Lung (tissue), 11 donors: ENCODE measurements at regions not wholly inside any gene's neighbourhood (a gene's known extent, or its start where the extent isn't known, plus 50 kb on each side); places are given as distances from the start of the nearest gene placed in this dataset.

Experiments
- ATAC-seq: fragments of 200-7000 bp; cut with Tn5 transposase; one replicate; pipeline ENCODE4 v1.9.1; 2020; ENCODE audit warnings: moderate number of reproducible peaks; ENCODE audit not compliant: insufficient read depth, low FRiP score
- DNase-seq, 3 donors: peaks; one replicate each; pipeline ENCODE4 v3.0.0-alpha.2; 2013 to 2017
- H3K27ac ChIP-seq, 2 donors: one replicate each; pipeline ENCODE4 v1.5.1; 2013; ENCODE audit warnings: mild to moderate bottlenecking in 2 of 2, moderate library complexity in 2 of 2, control low read depth in 1 of 2, inconsistent platforms in 1 of 2, low read depth in 1 of 2, low read length in 1 of 2
- H3K27me3 ChIP-seq, 3 donors: one replicate each; pipeline ENCODE4 v1.5.1; 2013; ENCODE audit warnings: low read length in 2 of 3; ENCODE audit not compliant: control insufficient read depth in 3 of 3, insufficient read depth in 3 of 3
- H3K36me3 ChIP-seq, 4 donors: one replicate each; pipeline ENCODE4 v1.5.1; 2013; ENCODE audit warnings: low read length in 4 of 4, mild to moderate bottlenecking in 1 of 4, moderate library complexity in 1 of 4; ENCODE audit not compliant: control insufficient read depth in 4 of 4, insufficient read depth in 4 of 4
- H3K4me1 ChIP-seq, 5 donors: one replicate each; pipeline ENCODE4 v1.5.1; 2013; ENCODE audit warnings: low read length in 5 of 5, mild to moderate bottlenecking in 2 of 5, moderate library complexity in 1 of 5; ENCODE audit not compliant: control insufficient read depth in 5 of 5, insufficient read depth in 5 of 5
- H3K4me3 ChIP-seq: one replicate; pipeline ENCODE4 v1.5.1; 2013; ENCODE audit warnings: mild to moderate bottlenecking, control low read depth, moderate library complexity
- H3K9ac ChIP-seq, 2 donors: one replicate each; pipeline ENCODE4 v1.5.1; 2013; ENCODE audit warnings: low read length in 2 of 2, control low read depth in 1 of 2; ENCODE audit not compliant: insufficient read depth in 1 of 2
- H3K9me3 ChIP-seq, 4 donors: one replicate each; pipeline ENCODE4 v1.5.1; 2013; ENCODE audit warnings: low read length in 3 of 4, mild to moderate bottlenecking in 1 of 4, moderate library complexity in 1 of 4; ENCODE audit not compliant: control insufficient read depth in 4 of 4, insufficient read depth in 3 of 4
- WGBS, 2 donors: extraction: QIAGEN DNeasy Blood & Tissue Kit; methylation state at CpG; one replicate each; pipeline ENCODE4 v1.1.7; 2013; 5-methylcytosine and 5-hydroxymethylcytosine counted together
- TF ChIP-seq, protein P1 (sequence below): IDR thresholded peaks from 2 replicates; pipeline ENCODE4 v1.5.1; 2012; ENCODE audit warnings: mild to moderate bottlenecking; ENCODE audit errors: control extremely low read depth, extremely low read depth
- donor health status: control.
- donor health status: control.
- donor health status: Bipolar disorder and iron deficiency.
- donor health status: healthy.
- donor health status: DM: yes; HTN: yes; CAD: no.

DNA sequence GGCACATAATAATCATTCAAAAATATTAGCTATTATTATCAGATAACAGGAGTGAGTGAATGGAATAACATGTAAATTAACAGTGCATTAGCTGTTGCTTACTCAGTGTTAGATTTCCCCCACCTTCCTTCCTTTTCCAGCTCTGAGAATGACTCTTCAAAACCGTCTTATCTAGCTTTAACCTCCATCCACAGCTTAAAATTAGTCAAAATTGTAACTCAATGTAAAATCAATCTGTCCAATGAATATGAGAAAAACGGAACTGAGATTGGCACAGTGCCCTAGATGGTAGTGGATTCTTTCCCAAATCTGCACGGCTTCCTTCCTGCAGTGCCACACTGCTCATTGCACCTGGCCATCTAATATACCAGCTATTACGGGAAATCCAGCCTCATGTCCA is 156.8 kb upstream of the BDNF start:
- 38 to 54% methylated on average over 4 of the region's 4 CpGs for WGBS, 2 donors

DNA sequence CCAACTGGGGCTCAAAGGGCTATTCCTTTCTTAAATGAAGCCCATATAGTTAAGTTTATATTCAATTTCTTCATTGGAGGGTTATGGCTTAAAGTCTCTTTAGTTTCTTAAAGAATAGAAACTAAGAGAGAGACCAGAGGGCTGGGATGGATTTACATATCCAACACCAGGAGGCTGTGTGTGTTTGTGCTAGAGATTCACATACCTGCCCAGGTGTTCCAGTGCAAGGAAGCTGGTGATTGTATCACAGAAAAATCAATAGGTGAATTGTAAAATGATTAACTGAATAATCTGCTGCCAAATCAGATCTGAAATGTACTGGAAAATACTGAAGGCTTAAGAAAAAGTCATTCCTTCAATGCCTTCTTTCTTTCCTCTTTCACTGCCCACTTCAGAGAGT is 148.2 kb upstream of the BDNF start:
- H3K27ac ChIP-seq = no peak overlapping the region
- no peak for DNase-seq
- no peaks in the 10 kb centered on the region for H3K4me1 ChIP-seq
- no peak overlapping the region for H3K9ac ChIP-seq
- H3K36me3 ChIP-seq = no peaks in the 10 kb centered on the region
- H3K4me3 ChIP-seq = no peak overlapping the region
- TF ChIP-seq, protein P1, sequence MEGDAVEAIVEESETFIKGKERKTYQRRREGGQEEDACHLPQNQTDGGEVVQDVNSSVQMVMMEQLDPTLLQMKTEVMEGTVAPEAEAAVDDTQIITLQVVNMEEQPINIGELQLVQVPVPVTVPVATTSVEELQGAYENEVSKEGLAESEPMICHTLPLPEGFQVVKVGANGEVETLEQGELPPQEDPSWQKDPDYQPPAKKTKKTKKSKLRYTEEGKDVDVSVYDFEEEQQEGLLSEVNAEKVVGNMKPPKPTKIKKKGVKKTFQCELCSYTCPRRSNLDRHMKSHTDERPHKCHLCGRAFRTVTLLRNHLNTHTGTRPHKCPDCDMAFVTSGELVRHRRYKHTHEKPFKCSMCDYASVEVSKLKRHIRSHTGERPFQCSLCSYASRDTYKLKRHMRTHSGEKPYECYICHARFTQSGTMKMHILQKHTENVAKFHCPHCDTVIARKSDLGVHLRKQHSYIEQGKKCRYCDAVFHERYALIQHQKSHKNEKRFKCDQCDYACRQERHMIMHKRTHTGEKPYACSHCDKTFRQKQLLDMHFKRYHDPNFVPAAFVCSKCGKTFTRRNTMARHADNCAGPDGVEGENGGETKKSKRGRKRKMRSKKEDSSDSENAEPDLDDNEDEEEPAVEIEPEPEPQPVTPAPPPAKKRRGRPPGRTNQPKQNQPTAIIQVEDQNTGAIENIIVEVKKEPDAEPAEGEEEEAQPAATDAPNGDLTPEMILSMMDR = no peak
- H3K27me3 ChIP-seq = peaks cover 0 to 2% (median 0%) of the 10 kb centered on the region in 3 donors
- no peaks in the 10 kb centered on the region for H3K9me3 ChIP-seq
- ATAC-seq = no peak

More for the DNA sequence above, 156.8 kb upstream of the BDNF start:
- H3K27ac ChIP-seq = no peak overlapping the region
- ATAC-seq = no peak
- peaks cover 0 to 8% (median 0%) of the 10 kb centered on the region in 3 donors for H3K27me3 ChIP-seq
- H3K9ac ChIP-seq = no peak overlapping the region
- peak in 1 of 3 donors; percentile 60 for DNase-seq
- no peak overlapping the region for H3K4me3 ChIP-seq
- peaks cover 0 to 4% (median 0%) of the 10 kb centered on the region in 5 donors for H3K4me1 ChIP-seq
- no peaks in the 10 kb centered on the region for H3K36me3 ChIP-seq
- no peaks in the 10 kb centered on the region for H3K9me3 ChIP-seq
- TF ChIP-seq, protein P1 = no peak

DNA sequence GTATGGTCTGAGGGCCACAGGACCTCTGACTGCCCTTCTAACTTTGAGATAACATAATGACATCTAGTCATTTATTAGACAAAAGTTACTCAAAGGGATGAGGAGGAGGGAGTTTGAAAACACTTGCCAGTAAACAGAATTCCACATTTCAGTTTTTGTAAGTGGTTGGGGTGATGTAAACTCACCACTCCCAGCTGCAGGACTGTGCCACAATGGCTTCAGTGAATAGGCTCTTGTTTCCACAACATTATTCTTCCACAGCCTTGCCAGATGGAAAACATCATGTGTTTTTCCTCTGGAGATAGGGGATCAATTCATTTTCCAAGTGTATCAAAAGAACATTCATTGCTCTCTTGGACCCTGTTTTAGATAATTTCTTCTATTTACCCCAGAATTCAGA is 147.2 kb upstream of the BDNF start:
- Histone ChIP-seq H3K9ac (no peak overlapping the region), H3K27ac (no peak overlapping the region), H3K36me3 (no peaks in the 10 kb centered on the region), H3K27me3 (peaks cover 0 to 2% (median 0%) of the 10 kb centered on the region in 3 donors), H3K4me3 (no peak overlapping the region), H3K9me3 (no peaks in the 10 kb centered on the region), H3K4me1 (no peaks in the 10 kb centered on the region)
- ATAC-seq (no peak), DNase-seq (no peak)
- TF ChIP-seq, protein P1 = no peak

DNA sequence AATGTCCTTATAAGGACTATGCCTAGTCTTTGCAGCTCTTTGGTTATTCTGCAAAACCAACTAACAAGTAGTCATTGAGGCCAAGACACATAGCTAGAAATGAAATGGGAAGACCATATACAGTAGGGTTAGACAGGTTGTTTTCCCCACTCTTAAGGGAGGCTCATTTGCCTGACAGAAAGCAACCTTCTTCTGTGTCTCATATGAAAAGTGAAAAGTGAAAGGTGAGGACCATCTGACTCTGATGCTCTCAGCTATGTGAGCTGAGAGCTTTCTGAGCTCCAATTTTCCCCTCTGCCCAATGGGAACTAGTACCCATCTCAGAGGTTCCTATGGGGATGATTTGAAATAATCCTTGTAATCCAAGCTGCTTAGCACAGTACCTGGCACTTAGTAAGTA is 142.0 kb upstream of the BDNF start:
- ATAC-seq (no peak), DNase-seq (no peak)
- Histone ChIP-seq H3K36me3 (no peaks in the 10 kb centered on the region), H3K4me3 (no peak overlapping the region), H3K27ac (no peak overlapping the region), H3K4me1 (no peaks in the 10 kb centered on the region), H3K9me3 (no peaks in the 10 kb centered on the region), H3K27me3 (peaks cover 0 to under 1% (median 0%) of the 10 kb centered on the region in 3 donors), H3K9ac (no peak overlapping the region)
- TF ChIP-seq, protein P1 = no peak
